Cardiac septum (tissue), 1 donor: ENCODE measurements at regions not wholly inside any gene's neighbourhood (a gene's known extent, or its start where the extent isn't known, plus 50 kb on each side); places are given as distances from the start of the nearest gene placed in this dataset.

Experiments used
- DNase-seq: peaks from one replicate; pipeline ENCODE4 v3.0.0-alpha.2; 2020; ENCODE audit warnings: low spot score
- intact Hi-C: fragments of 100-400 bp; cut with DNase I; formaldehyde crosslinking; loops from one replicate; pipeline ENCODE4 v1.14.0; 2022
- donor health status: DM: no; HTN: no; CAD: no.

- no peak for DNase-seq
- intact Hi-C loops, result no loop called here
Observed at GRCh38 chr21:24994717-24995116, 612.6 kb downstream of the MRPL39 start.

DNA sequence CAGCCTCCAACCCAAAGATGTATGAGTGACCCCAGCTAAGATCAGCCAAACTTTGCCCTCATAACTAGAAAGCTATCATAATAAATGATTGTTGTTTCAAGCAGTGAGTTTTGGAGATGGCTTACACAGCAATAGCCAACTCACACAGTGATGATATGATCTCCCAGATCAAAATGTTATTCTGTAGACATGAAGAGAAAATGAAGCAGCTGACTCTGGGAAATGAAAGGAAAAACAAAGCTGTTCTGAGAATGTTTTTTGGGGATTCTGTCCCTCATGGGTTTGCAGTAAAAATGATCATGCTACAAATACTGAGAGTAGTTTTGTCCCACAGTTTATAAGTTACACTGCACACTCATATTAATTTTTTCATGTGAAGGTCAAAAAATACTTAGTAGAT lies 617.8 kb downstream of the MRPL39 start:
- intact Hi-C loops, result no loop called here
- no peak for DNase-seq

GRCh38 chr21:24988941-24989340 lies 618.3 kb downstream of the MRPL39 start:
- intact Hi-C loops, result no loop called here
- no peak for DNase-seq

DNA sequence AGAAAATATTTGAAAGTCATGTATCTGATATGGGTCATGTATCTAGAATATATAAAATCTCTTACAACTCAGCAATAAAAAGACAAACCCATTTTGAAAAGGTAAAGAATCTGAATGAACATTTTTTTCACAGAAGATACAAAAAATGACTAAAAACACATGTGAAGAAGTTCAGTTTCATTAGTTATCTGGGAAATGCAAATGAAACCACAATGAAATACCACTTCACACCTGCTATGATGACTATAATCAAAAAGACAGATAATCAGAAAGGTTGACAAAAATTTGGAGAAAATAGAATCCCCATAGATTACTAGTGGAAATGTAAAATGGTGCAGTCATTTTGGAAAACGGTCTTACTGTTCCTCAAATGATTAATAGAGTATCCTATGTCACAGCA lies 631.0 kb downstream of the MRPL39 start:
- intact Hi-C loops, result no loop called here

GRCh38 chr21:24969068-24969467 lies 638.2 kb downstream of the MRPL39 start:
- intact Hi-C loops, result no loop called here

More for the DNA sequence above, 631.0 kb downstream of the MRPL39 start:
- no peak for DNase-seq

DNA sequence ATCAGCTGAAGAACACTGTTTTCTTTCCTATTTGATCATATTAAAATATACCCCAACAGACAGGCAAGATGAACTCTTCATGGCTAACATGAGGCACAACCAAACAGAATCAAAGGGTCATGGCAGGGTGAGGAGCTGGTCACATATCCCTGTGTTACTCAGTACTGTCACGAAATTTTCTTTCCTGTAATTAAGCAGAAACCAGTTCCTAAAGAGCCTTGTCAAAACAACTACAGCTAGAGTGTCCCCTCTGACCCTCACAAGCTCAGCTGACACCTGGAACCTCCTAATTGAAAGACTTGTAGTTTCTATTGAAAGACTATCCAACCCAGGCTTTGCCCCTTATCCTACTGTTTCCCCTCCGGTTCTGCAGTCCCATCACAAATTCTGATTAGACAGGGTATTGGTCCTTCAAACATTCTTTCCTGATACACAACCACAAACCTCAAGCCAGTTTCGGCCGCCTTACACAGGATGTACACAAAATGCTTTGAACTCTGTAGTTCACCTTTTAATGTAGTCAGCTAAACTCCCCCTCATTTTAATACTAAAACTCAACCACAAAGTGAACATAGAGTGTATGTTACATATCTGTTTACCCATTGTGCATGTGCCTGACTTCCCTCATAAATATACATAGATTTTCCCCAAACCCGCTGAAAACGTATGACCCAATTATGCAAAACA lies 651.9 kb downstream of the MRPL39 start:
- DNase-seq, result no peak
- intact Hi-C loops, result no loop called here

More at GRCh38 chr21:24969068-24969467, 638.2 kb downstream of the MRPL39 start:
- no peak for DNase-seq

- intact Hi-C loops, result no loop called here
- DNase-seq, result no peak
Observed at GRCh38 chr21:24948186-24948585, 659.1 kb downstream of the MRPL39 start.

- intact Hi-C loops, result no loop called here
- DNase-seq, result no peak
Observed at GRCh38 chr21:24945910-24946309, 661.4 kb downstream of the MRPL39 start.

GRCh38 chr21:24941316-24942185 lies 665.7 kb downstream of the MRPL39 start:
- intact Hi-C loops, result no loop called here
- no peak for DNase-seq

DNA sequence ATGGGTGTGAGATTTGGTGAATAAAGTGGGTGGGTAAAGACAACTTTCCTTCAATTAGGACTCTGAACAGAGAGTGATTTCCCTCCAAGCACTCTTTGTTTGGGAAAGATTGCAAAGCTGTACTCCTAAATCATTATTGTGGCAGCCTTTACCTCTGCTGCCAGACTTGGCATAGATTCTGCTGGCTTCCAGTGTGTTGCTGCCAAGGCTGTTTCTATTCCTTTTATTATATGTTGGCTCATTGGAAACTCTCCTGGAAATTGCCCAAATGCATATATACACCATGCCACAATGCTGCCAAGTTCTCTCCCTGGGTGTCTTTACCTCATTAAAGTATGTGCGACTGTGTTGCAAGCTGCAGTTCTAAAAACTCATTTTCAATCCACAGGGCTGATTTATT lies 668.0 kb downstream of the MRPL39 start:
- intact Hi-C loops, result no loop called here
- DNase-seq, result no peak

DNA sequence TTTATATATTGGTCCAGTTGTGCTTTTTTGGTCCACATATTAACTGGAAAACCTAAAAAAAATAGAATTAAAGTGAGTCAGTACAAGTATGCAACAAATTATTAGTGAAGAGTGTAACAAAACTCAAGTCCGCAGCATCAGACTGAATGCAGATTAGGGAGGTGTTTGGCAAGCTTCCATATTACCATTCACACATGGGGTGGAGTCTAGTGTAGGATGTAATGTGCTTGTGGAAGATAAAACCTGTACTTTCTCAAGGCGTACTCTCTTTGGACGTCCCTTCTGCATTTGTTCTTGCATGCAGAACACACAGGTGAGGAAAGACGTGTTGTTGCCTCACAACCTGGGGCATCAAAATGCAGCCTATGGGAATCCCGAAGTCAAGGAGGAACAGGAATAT lies 668.7 kb downstream of the MRPL39 start:
- DNase-seq, result no peak
- intact Hi-C loops, result no loop called here

GRCh38 chr21:24935991-24936390 lies 671.3 kb downstream of the MRPL39 start:
- DNase-seq, result no peak
- intact Hi-C loops, result no loop called here

GRCh38 chr21:24910591-24910990 lies 696.7 kb downstream of the MRPL39 start:
- intact Hi-C loops, result no loop called here
- no peak for DNase-seq

DNA sequence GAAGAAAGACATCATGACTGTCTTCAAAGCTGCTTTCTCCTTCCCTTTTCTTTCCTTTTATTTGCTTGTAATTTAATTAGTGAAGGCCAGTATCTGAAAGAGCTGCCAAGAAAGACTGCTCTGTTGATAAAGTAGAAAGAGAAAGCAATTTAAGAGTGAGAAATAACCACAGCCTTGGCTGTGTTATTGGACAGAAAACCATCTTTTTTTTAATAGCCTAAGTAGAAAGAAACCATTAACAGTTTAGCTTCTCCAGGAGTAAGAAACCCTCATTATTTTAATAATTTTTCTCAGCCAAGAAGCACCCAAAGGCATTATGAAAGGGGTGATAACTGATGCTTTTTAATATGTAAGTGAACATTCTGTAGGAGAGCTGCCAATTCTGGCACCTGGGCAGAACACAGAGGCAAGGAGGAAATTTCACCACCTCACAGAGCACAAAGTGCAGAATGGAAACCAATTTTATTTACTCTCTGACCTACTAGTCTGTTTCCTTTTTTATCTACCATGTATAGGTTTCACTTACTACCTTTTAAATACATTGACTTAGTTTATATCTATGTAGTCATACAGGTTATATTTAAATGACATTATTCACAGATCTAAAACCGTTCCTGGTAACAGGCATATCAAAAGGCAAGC lies 703.2 kb downstream of the MRPL39 start:
- intact Hi-C loops, result no loop called here
- DNase-seq, result no peak

DNA sequence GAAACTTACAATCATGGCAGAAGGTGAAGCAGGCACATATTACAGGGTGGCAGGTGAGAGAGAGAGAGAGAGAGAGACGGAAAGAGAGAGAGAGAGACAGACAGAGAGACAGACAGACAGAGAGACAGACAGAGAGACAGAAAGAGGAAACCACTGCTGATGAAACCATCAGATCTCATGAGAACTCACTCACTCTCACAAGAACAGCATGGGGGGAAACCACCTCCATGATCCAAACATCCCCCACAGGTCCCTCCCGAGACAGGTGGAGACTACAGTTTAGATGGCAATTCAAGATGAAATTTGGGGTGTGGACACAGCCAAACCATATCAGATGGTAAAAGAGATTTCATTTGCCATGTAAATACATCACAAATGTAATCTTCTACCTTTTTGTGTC lies 708.1 kb downstream of the MRPL39 start:
- no peak for DNase-seq
- intact Hi-C loops, result loop anchor here (10.0 kb wide), 1 partner anchor 486 kb away; no protein-coding TSS in a partner anchor

DNA sequence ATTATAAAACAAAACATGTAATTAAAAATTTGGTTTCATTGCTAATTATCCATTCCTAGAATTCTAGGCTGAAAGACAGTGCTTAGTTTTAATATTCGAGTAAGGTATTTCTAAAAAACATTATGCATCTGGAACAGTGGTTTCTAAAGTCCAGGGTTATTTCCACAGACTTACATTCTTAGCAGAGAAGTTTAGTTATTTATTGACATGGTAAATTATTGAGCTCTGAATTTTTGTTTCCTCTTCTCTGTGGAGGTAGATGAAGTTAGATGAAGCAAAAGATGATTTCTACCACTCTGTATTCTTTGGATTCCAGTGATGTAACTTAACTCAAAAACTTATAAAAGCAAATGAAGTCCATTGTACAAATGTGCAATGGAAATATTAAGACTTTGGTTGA lies 709.4 kb downstream of the MRPL39 start:
- DNase-seq, result no peak
- intact Hi-C loops, result loop anchor here (10.0 kb wide), 1 partner anchor 487 kb away; no protein-coding TSS in a partner anchor

DNA sequence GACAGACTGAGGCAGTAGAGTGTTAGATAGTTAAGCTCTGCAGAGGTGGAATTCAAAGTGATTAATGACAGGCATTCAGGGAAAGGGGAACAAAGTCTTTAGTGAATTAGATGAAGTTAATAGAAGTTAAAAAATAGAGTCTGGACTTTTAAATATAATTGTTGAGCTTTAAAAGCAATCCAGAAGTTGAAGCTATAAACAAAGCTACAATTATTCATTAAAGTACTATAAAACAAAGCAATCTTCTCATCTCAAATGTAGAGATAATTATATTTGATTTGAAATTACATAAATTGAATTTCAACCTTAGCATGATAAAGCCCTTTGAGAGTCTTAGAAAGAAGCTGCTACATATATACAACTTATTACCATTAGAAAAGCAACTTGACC lies 710.6 kb downstream of the MRPL39 start:
- intact Hi-C loops, result loop anchor here (10.0 kb wide), 1 partner anchor 488 kb away; no protein-coding TSS in a partner anchor
- DNase-seq, result no peak

DNA sequence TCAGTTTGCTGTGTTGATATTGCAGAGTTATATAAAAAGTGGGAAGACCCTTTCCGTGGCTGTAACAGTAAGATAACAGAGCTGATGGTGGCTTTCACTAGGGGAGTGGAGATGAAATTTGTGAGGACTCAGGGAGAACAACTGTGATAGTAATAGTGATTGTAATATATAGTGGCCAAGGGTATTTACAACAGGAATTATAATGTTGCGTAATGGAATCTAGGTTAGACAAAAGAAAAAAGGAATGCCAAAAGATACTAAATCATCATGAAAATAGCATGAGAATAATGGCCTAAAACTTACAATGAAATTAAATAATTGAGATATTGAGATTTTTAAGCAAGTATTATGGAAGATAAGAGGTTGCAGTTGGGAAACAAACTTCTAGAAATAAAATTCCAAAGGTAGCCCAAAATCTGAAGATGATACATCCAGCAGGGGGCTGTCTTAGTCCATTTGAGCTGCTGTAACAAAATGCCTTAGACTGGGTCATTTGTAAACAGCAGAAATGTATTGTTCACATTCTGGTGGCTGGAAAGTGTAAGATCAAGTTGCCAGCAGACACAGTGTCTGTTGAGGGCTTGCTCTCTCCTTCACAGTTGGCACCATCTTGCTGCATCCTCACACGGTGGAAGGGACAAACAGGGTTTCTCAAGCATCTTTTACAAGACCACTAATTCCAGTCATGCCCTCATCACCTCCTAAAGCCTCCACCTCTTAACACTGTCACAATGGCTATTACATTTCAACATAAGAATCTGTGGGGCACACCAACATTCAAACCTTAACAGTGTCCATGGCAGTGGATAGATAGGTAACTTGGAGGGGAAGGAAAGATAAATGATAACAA lies 711.2 kb downstream of the MRPL39 start:
- intact Hi-C loops, result loop anchor here (10.0 kb wide), 1 partner anchor 489 kb away; no protein-coding TSS in a partner anchor

GRCh38 chr21:24894324-24894723 lies 713.0 kb downstream of the MRPL39 start:
- intact Hi-C loops, result loop anchor here (10.0 kb wide), 1 partner anchor 490 kb away; no protein-coding TSS in a partner anchor
- DNase-seq, result no peak

More for the DNA sequence above, 711.2 kb downstream of the MRPL39 start:
- DNase-seq, result no peak
